Stimulated activated naive CD8-positive, alpha-beta T cell treated with anti-CD3 and anti-CD28 coated beads, Interleukin-15, amount 100 ng/mL, for 72 hours (primary cell): ENCODE measurements at regions not wholly inside any gene's neighbourhood (a gene's known extent, or its start where the extent isn't known, plus 50 kb on each side); places are given as distances from the start of the nearest gene placed in this dataset.

ENCODE experiments used
- ATAC-seq: fragments of 150-1000 bp; cut with Tn5 transposase; 2 replicates; pipeline ENCODE4 v1.10.0; 2021; ENCODE audit warnings: mild to moderate bottlenecking, moderate library complexity
- DNase-seq, 2 donors: peaks; one replicate each; pipeline ENCODE4 v3.0.0; 2021 to 2022
- H3K27ac Mint-ChIP-seq, 2 donors: one replicate each; pipeline ENCODE4 v1.8.0; 2022; ENCODE audit warnings: mild to moderate bottlenecking in 2 of 2, mixed read lengths in 2 of 2, moderate library complexity in 2 of 2
- H3K27me3 Mint-ChIP-seq: one replicate; pipeline ENCODE4 v1.8.0; 2022; ENCODE audit warnings: mixed read lengths
- H3K4me1 Mint-ChIP-seq: one replicate; pipeline ENCODE4 v1.8.0; 2022; ENCODE audit warnings: mild to moderate bottlenecking, mixed read lengths
- H3K4me3 Mint-ChIP-seq, 2 donors: one replicate each; pipeline ENCODE4 v1.8.0; 2022; ENCODE audit warnings: mild to moderate bottlenecking in 2 of 2, mixed read lengths in 2 of 2, moderate library complexity in 1 of 2
- H3K9me3 Mint-ChIP-seq, 2 donors: one replicate each; pipeline ENCODE4 v1.8.0; 2022; ENCODE audit warnings: mixed read lengths in 2 of 2

DNA sequence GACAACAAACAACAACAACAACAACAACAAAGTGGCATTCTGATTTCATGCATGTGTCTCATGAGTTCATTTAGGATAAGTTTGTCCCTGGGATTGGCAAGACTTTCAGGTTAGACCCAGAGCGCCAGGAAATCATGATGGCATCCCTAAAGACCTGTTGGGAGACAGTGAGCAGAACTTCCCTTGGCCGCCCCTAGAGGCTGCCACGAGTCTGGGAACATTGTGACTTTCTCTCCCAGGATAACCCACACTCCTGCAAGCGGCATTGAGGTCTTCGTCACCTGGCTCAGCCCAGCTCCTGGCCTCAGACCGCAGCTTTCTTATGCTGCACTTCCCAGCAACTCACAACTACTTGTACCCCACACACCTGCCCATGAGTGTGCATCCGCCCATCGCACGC lies 80.5 kb upstream of the RNF32 start:
- Mint-ChIP-seq H3K4me3 (no peak overlapping the region), H3K27ac (no peak overlapping the region), H3K27me3 (peaks cover 16% of the 10 kb centered on the region), H3K9me3 (peaks cover 13 to 20% of the 10 kb centered on the region in 2 donors), H3K4me1 (no peaks in the 10 kb centered on the region)
- DNase-seq (no peak), ATAC-seq (no peak)

DNA sequence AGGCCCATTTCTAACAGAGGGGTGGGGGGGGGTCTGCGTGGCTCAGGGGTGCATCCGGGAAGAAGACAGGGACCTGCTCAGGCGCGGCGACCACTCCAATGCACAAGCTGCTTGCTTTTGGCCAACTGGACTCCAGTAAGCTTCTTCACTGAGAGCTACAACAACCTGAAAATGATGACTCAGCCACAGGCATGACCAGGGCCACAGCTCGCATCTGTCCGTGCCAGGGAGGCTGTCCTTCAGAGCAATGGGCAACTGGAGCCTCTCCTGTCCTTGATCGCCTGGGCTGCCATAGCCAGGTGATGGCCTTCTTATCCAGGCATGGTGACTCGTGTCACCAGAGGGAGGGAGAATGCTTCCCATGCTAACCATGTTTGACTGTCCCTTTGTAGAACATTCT lies 81.6 kb upstream of the RNF32 start:
- Mint-ChIP-seq H3K27ac (no peak overlapping the region), H3K27me3 (peaks cover 16% of the 10 kb centered on the region)

DNA sequence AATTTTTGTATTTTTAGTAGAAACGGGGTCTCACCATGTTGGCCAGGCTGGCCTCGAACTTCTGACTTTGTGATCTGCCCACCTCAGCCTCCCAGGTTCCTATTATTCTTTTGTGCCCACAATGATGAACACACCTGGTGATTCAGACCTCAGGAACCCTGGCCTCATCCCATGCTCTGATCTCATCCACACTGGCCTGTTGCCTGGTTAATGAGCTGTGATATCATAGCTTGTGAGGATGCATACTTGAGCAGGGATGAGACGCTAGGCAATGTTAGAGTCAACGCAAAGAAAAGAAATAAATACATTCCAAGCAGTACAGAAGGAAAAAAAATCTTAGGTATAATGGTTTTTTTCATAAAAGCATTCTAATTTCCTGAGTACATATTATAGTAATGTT lies 82.4 kb upstream of the RNF32 start:
- Mint-ChIP-seq H3K9me3 (peaks cover 0 to 2% of the 10 kb centered on the region in 2 donors), H3K4me3 (no peak overlapping the region), H3K4me1 (no peaks in the 10 kb centered on the region), H3K27ac (no peak overlapping the region), H3K27me3 (peaks cover 16% of the 10 kb centered on the region)
- ATAC-seq, result no peak
- no peak for DNase-seq

More for the DNA sequence above, 81.6 kb upstream of the RNF32 start:
- Mint-ChIP-seq H3K4me1 (no peaks in the 10 kb centered on the region), H3K9me3 (peaks cover 5 to 10% of the 10 kb centered on the region in 2 donors), H3K4me3 (no peak overlapping the region)
- DNase-seq (no peak), ATAC-seq (no peak)

DNA sequence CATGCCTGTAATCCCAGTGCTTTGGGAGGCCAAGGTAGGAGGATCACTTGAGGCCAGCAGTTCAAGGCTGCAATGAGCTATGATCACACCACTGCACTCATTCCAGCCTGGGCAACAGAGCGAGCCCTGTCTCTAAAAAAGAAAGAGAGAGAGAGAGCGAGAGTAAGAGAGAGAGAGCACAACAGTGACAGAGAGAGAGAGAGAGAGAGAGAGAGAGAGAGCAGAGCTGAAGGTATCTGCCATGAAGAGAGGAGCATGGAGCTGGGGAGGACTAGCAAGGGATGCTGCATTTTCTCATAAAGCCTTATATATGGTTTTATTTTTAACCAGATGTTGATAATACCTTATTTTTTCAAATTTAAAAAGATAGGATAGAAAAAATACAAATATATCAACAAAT lies 84.5 kb upstream of the RNF32 start:
- H3K9me3 Mint-ChIP-seq, result no peaks in the 10 kb centered on the region
- ATAC-seq (no peak), DNase-seq (no peak)
- H3K27ac Mint-ChIP-seq, result no peak overlapping the region
- H3K4me3 Mint-ChIP-seq, result no peak overlapping the region
- H3K27me3 Mint-ChIP-seq, result peaks cover 9% of the 10 kb centered on the region
- H3K4me1 Mint-ChIP-seq, result no peaks in the 10 kb centered on the region

DNA sequence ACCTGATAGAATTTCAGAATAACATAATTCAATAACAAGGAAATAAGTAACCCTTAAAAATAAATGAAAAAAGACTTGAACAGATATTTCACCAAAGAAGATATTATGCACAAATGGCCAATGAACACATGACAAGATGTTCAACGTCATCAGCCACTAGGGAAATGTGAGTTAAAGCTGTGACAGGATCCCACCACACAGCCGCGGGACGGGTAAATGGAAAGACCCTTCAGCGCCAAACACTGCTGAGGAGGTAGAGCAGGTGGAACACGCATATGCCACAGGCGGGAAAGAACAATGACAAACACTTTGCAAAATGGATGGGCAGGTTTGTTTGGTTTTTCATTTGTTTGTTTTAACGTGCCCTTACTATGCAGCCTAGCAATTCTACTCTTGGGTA lies 86.1 kb upstream of the RNF32 start:
- H3K27ac Mint-ChIP-seq, result no peak overlapping the region
- no peak for ATAC-seq
- no peak overlapping the region for H3K4me3 Mint-ChIP-seq

DNA sequence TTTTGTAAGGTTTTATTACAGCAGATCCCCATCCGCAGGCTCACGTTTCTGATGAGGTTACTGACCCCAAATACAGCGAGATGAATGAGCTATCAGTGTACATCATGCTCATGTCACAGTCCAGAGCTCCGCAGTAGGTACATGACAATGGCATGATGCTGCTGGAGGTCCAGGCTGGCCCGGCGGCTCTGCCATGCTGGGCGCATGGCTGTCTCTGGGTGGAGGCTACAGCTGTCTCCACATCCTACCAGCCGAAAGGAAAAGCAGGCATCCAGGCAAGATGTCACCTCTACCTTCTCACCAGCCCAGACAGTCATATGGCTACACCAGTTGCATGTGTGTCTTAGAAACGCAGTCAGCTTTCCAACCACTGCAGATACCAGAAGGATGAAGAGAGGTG lies 90.9 kb upstream of the RNF32 start:
- peaks cover 26% of the 10 kb centered on the region for H3K27me3 Mint-ChIP-seq
- ATAC-seq (no peak), DNase-seq (no peak)
- H3K4me3 Mint-ChIP-seq, result no peak overlapping the region
- H3K27ac Mint-ChIP-seq, result no peak overlapping the region
- no peaks in the 10 kb centered on the region for H3K4me1 Mint-ChIP-seq
- peaks cover 0 to 10% of the 10 kb centered on the region in 2 donors for H3K9me3 Mint-ChIP-seq

More for the DNA sequence above, 86.1 kb upstream of the RNF32 start:
- DNase-seq, result no peak
- peaks cover 7% of the 10 kb centered on the region for H3K27me3 Mint-ChIP-seq
- H3K9me3 Mint-ChIP-seq, result no peaks in the 10 kb centered on the region
- H3K4me1 Mint-ChIP-seq, result no peaks in the 10 kb centered on the region

DNA sequence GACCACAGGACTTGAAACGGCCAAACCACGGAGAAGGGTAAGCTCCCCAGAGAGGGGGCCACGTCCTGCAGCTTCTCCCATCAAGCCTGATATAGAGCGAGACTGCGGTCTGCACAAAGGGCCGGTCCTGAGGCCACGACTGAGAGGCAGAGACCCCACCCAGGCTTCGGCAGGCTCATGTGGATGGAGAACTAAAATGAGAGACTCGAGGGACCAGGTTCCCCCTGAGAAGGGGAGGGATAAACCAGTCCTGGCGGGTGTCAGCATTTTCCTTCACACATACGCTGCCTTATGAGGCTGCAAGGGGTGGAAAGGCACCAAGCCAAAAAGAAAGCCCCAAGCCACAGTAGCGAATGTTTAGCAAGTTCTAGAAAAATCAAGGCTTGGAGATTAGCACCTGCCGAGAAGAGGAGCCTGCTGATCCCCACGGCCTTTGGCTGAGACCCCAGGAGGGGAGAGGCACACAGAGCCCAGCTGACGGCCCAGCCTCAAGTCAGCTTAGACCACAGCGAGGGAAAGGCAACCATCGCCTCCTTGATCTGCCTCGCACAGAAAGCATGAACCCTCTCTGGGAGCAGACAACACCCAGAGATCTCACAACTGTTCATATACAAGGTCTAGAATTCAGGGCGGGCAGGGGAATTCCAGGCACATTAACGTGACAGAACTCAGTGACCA lies 92.6 kb upstream of the RNF32 start:
- ATAC-seq (no peak), DNase-seq (no peak)
- Mint-ChIP-seq H3K27me3 (peaks cover 31% of the 10 kb centered on the region), H3K4me3 (no peak overlapping the region), H3K4me1 (no peaks in the 10 kb centered on the region), H3K27ac (no peak overlapping the region), H3K9me3 (peaks cover 0 to 10% of the 10 kb centered on the region in 2 donors)

DNA sequence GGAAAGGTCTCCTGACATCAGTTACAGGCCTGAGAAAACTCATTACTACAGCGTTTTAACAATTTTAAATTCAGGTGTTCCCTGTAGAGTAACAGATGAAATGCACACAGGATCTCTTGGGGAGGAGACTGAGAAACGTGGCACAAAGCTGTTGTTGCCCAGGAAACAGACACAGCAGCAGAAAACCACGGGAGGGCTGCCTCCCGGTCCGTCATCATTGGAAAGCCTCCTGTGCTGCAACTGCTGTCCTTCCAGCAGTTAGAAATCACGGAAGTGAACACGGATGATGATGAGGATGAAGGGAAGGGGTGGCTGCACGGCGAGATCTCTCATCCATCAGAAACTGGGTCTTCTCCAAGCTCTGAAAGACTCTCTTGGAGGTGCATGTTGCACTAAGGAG lies 94.6 kb upstream of the RNF32 start:
- Mint-ChIP-seq H3K27ac (no peak overlapping the region), H3K4me1 (no peaks in the 10 kb centered on the region), H3K9me3 (peaks cover 0 to 10% of the 10 kb centered on the region in 2 donors), H3K4me3 (no peak overlapping the region), H3K27me3 (peaks cover 31% of the 10 kb centered on the region)
- DNase-seq (no peak), ATAC-seq (no peak)

DNA sequence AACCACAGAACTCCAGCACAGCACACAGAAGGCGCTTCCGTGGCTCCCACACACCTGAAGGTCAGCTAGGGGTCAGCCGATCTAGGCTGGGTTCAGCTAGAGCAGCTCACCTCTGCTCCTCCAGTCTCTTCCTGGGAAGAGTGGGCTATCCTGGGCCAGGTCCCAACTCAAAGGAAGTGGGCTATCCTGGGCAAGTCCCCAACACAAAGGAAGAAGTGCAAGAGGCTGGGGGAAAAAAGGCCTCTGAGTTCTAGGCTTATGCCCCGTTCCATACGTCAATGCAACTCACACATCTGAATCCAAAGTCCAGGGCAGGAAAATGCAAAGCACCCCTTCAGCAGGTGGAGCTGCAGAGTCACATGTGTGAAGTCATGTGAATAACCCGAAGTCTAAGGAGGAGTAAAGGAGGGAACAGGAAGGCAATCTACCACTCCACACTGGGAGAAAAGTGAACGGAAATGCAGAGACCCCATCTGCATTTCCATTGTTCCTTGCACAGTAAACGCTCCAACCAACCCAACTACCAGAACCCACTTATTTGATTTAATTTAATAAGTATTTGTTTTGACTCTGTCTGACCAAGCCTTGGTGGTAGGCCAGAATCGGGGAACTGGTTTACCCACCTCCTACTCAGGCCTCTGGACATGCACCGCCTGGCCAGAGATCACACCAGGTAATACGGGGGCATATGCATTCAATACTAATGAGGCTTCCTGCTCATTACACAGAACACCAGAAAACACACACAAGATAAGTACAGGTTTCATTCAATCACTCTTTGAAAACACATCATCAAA lies 95.5 kb upstream of the RNF32 start:
- Mint-ChIP-seq H3K4me1 (no peaks in the 10 kb centered on the region), H3K4me3 (no peak overlapping the region), H3K27me3 (peaks cover 31% of the 10 kb centered on the region), H3K27ac (no peak overlapping the region), H3K9me3 (peaks cover 0 to 10% of the 10 kb centered on the region in 2 donors)
- DNase-seq, result no peak
- ATAC-seq, result no peak

DNA sequence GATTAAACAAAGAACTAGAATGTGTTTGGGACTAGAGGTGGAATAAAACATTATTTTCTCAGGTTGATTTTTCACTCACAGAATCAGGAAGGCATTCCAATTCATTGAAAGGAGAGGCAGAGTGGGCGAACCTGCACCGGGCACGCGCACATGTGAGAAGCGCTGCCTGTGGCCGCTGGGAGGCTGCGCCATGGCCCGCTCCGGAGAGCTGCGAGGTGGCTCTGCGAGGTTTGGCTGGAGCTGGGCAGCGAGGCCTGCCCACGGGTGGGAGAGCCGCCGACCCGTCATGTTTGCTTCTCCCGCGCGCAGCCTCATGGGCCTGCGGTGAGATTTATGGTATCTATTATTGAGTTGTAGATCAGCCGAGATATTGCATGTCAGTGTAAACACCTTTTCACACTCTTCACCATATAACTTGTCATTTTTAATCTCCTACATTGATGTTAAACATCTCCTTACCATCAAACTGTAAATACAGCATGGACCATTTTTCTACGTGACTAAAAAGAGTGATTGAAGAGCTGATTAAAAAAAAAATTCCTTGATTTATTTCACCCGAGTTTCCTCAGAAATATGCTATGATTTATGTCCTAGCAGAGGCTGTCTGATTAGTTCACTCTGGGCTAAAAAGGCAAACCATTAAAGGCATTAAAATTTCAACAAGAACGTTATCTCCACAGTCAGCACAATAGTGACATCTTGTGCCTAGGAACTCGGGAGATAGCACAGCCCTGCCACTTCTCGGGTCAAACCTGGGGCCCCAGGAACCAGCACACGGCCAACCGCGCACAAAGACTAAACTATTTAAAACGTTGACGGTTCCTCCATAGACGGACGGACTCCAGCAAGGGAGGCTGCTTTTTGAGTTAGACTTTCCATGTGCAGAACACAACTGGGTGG lies 96.6 kb upstream of the RNF32 start:
- Mint-ChIP-seq H3K27me3 (peaks cover 26% of the 10 kb centered on the region), H3K27ac (no peak overlapping the region), H3K4me3 (no peak overlapping the region), H3K4me1 (no peaks in the 10 kb centered on the region), H3K9me3 (peaks cover 0 to 8% of the 10 kb centered on the region in 2 donors)
- ATAC-seq (no peak), DNase-seq (no peak)

DNA sequence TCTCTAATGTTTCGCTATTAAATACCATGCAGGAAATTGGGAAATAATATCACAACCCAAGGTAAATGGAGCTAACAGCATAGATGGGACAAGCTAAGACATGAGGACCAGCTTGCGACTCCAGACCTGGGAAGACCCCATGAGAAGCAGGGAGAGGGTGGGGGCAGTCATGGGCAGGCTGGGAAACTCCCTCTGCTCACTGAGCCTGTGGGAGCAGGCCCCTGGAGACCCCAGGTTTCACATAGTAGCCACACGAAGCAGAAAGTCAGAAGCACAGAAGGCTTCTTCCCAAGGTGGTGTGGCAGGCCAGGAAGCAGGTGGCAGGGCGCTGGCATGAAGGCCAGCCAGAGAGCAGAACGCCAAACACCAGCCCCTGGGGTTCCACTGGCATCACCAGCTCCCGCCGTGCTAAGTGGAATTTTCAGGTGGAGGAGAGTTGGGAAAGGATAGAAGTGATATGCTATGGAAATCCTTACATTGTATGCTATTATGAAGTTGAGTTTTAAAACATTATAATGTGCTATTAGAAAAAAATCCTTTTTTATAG lies 99.9 kb upstream of the RNF32 start:
- no peak overlapping the region for H3K4me3 Mint-ChIP-seq
- DNase-seq (no peak), ATAC-seq (no peak)
- no peaks in the 10 kb centered on the region for H3K4me1 Mint-ChIP-seq
- no peak overlapping the region for H3K27ac Mint-ChIP-seq
- peaks cover 19% of the 10 kb centered on the region for H3K27me3 Mint-ChIP-seq
- H3K9me3 Mint-ChIP-seq, result no peaks in the 10 kb centered on the region

DNA sequence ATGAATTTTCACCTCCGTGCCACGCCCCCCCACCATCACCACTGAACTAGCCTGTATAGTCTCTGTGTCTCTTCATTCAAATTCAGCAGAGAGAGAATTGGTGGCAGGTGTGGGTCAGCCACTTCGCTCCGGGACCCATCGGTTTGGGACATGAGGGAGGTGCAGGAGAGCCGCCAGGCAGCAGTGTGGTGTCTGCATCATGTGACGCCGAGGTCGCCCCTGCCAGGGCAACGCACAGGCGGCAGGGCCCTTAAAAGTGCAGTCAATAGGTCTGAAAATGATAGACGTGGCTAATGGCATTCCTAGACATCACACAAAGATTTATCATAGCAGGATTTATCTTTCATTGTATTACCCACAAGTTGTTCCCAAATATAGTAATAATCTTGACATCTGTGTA lies 100.6 kb upstream of the RNF32 start:
- no peaks in the 10 kb centered on the region for H3K4me1 Mint-ChIP-seq
- no peak overlapping the region for H3K4me3 Mint-ChIP-seq
- peaks cover 21% of the 10 kb centered on the region for H3K27me3 Mint-ChIP-seq
- ATAC-seq (no peak), DNase-seq (no peak)
- H3K9me3 Mint-ChIP-seq, result no peaks in the 10 kb centered on the region
- peak overlapping the region in 1 of 2 donors; percentile 35 for H3K27ac Mint-ChIP-seq

DNA sequence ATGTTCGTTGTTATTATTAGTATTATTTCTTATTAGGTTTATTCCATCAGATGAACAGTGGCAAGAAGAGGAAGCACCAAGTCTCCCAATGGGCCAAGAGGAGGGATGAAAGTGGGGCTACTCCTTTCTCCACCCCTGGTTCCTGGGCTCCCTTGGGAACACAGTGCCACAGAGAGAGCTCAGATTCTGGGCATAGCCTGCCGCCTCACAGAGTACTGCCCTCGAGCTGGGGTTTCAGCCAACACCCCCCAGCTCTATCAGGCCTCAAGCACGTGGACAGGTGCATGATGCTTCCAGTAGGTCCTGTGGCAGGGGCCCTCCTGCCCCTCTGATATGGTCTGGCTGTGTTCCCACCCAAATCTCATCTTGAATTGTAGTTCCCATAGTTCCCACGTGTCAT lies 103.6 kb upstream of the RNF32 start:
- DNase-seq (no peak), ATAC-seq (no peak)
- Mint-ChIP-seq H3K4me3 (no peak overlapping the region), H3K9me3 (no peaks in the 10 kb centered on the region), H3K4me1 (no peaks in the 10 kb centered on the region), H3K27ac (no peak overlapping the region), H3K27me3 (peaks cover 23% of the 10 kb centered on the region)

DNA sequence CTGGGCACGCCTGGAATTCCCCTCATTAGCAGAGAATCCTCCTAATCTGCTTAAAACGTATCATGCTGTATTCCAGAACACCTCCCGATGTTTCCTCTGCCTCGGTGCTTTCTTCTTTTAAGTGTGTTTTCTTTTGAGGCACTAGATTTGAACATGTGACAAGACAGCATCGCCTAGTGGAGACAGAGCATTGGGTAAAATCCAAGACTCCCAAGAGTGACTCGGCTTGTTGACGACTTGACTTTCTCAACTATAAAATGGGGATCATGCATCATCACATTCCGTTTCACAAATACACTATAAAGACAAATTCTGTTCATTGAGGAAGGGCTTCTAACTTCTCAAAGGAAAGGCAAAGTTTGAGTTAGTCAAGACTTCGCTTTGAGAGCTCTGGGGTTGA lies 105.6 kb upstream of the RNF32 start:
- Mint-ChIP-seq H3K4me3 (no peak overlapping the region), H3K4me1 (no peaks in the 10 kb centered on the region), H3K27me3 (peaks cover 27% of the 10 kb centered on the region), H3K9me3 (no peaks in the 10 kb centered on the region), H3K27ac (no peak overlapping the region)
- ATAC-seq (no peak), DNase-seq (no peak)

DNA sequence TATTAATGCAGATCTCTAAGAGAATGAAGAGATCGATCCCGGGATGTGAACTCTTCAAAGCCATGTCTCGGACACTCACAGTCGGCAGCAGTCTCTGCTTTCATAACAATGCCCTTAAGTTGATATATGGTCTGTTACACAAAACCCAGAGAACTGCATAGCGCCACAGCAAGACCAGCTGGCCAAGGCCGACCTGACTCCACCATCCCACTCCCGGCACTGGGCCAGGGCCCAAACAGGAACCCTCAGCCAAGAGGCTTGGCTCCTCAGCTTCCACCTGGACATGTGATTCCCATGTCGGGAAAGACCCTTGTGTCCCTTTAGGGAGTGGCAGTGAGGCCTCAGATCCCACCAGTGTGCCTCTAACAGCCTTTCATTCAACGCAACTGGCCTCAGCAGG lies 106.6 kb upstream of the RNF32 start:
- Mint-ChIP-seq H3K4me1 (no peaks in the 10 kb centered on the region), H3K27ac (peak overlapping the region in 1 of 2 donors; percentile 12), H3K4me3 (no peak overlapping the region), H3K9me3 (no peaks in the 10 kb centered on the region), H3K27me3 (peaks cover 23% of the 10 kb centered on the region)
- ATAC-seq (no peak), DNase-seq (no peak)
